SU-DHL-6 (cell line): ENCODE measurements at regions not wholly inside any gene's neighbourhood (a gene's known extent, or its start where the extent isn't known, plus 50 kb on each side); places are given as distances from the start of the nearest gene placed in this dataset.

Experiments used
- CTCF ChIP-seq: fragments of 200-600 bp; sonication (generic); IDR thresholded peaks from one replicate; pipeline ENCODE4 v1.5.1; 2017; ENCODE audit warnings: antibody characterized with exemption, mild to moderate bottlenecking, low read length, moderate library complexity; ENCODE audit not compliant: insufficient read depth, poor library complexity, severe bottlenecking
- EZH2phosphoT487 ChIP-seq: fragments of 200-600 bp; sonication (generic), shearing (Covaris generic); conservative IDR thresholded peaks from 2 replicates; pipeline ENCODE4 v1.6.1; 2018; ENCODE audit warnings: mild to moderate bottlenecking, antibody characterized with exemption, low read length, moderate library complexity, mixed read lengths

DNA sequence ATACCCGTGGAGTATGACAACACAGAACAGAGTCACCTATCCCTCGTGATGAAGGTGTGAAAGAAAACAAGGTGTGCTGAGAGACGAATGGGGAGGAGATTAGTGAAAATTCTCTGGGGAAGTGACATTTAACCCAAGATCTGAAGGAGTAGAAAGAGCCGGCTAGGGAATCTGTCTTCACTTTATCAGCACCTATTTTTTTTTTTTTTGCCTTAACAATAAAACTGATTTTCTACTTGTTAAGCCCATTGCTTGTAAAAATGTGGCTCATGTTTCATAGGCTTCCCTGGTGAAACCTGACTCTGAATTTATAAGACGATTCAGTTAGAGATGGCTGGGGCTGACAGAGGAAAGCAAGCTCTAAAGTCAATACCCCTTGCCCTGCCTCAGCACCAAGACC is 322.6 kb upstream of the MSX2 start:
- no peak for TF ChIP-seq CTCF
- TF ChIP-seq EZH2phosphoT487 = no peak
